CD4-positive, alpha-beta T cell treated with Interleukin-17A for 1 hour (primary cell): ENCODE measurements at regions not wholly inside any gene's neighbourhood (a gene's known extent, or its start where the extent isn't known, plus 50 kb on each side); places are given as distances from the start of the nearest gene placed in this dataset.

Experiments
- DNase-seq: peaks from one replicate; pipeline ENCODE4 v3.0.0-alpha.2; 2020

DNA sequence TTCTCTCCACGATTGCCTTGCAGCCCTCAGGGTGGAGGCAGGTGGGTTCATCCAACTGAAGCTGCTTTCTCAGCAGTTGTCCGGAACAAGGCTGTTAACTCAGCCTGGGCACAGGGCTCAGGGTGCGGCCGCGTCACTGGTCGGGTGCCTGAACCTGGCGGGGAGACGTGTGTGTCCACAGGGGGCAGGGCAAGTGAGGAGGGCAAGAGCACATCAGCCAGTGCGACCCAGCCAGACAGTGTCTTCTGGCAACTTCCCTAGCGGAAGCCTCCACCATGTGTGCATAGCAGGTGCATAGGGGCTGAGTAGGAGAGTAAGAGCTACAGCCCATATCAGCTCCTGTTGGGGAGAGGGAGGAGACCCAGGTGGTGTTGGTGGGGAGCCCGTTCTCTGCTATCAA, 150.4 kb upstream of the THRB start:
- no peak for DNase-seq

DNA sequence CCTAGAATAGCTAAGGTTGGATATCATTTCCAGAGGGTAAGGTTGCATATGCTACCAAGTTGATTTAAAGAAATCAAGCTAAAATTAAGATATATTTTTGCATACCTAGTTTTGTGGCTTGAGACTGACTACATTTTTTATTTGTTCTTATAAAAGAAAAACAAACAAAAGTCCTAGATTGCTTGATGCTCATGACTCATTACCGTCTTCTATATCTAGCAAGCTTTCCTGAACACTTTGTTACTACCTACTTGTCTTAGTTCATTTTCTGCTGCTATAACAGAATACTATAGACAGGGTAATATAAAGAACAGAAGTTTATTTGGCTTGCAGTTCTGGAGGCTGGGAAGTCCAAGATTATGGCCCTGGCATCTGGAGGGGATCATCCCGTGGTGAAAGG, 152.1 kb upstream of the THRB start:
- DNase-seq = no peak

- DNase-seq = no peak
Measured at GRCh38 chr3:24648063-24648462, 153.4 kb upstream of the THRB start.

DNA sequence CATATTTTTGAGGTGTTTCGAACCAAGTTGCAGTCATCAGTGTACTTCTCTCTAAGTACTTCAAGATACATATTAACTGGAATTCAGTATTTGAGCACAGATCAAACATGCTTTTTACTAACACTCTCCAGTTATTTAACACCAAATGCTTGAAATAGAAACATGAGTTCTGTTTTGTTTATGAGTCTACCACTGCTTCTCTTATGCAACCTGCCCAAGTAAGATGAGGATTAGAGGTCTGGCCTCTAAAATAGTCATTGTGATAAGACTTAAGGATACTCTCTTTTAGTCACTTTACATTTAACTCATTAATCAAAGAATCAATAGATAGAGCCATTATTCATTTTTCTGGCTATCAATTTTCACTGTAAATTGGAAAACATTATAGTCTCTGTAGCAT, 156.2 kb upstream of the THRB start:
- DNase-seq = no peak

GRCh38 chr3:24657870-24658510, 163.3 kb upstream of the THRB start:
- DNase-seq = no peak

DNA sequence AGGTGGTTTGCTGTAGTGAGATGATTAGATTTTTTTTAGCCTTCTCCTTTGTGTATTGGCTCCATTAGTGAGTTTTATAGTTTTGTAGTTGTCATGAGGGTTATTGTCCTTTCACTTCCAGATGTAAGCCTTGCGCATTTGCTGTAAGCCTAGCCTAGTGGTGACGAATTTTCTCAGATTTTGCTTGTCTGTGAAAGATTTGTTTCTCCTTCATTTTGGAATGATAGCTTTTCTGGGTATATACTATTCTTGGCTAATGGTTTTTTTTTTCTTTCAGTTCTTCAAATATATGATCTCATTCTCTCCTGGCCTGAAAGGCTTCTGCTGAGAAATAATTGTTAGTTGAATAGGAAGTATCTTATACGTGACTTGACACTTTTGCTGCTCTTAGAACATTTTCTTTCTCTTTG, 166.5 kb upstream of the THRB start:
- no peak for DNase-seq

GRCh38 chr3:24662449-24663345, 168.0 kb upstream of the THRB start:
- DNase-seq = no peak

- DNase-seq = no peak
Measured at GRCh38 chr3:24663406-24663805, 168.8 kb upstream of the THRB start.

GRCh38 chr3:24668039-24668438, 173.4 kb upstream of the THRB start:
- no peak for DNase-seq

GRCh38 chr3:24670871-24671270, 176.2 kb upstream of the THRB start:
- DNase-seq = no peak

DNA sequence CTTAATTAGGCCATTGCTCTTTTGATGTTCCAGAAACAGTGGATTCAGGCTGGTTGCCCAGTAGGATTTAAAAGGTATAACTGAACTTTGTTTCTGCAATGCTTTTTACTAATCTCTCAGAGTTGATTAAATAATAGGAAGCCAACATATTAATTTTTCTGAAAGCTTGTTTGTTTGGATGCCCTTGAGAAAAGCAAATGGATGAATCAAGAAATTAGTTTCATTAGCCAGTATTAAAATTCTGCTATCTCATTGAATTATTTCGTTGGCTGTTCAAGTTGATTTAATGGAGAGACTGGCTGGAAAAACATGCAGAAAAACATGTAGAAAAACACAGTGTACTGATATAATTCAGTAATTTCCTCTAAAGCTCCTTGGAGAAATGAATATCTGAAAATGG, 178.9 kb upstream of the THRB start:
- DNase-seq = no peak

GRCh38 chr3:24674261-24674660, 179.6 kb upstream of the THRB start:
- no peak for DNase-seq

GRCh38 chr3:24678021-24678420, 183.4 kb upstream of the THRB start:
- DNase-seq = no peak

DNA sequence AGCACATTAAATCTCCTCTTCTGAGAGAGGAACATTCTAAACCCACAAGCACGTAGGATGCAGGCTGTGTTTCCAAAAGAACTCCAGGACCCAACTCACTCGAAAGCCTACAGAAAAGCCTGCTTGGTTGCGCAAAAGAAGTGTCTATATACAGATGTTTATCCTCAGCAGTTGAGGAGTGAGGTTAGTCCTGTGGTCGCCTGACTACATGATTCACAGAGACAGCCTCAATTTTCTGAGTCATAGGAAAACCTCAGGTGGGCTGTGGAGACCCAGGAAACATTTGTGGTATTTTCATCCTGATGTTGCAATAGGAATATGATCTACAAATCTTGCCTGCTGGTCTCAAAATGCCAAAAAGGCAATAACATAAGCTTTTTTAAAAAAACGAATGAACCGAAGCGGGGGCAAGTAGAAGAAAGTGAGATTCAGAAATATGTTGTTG, 183.8 kb upstream of the THRB start:
- DNase-seq = no peak

DNA sequence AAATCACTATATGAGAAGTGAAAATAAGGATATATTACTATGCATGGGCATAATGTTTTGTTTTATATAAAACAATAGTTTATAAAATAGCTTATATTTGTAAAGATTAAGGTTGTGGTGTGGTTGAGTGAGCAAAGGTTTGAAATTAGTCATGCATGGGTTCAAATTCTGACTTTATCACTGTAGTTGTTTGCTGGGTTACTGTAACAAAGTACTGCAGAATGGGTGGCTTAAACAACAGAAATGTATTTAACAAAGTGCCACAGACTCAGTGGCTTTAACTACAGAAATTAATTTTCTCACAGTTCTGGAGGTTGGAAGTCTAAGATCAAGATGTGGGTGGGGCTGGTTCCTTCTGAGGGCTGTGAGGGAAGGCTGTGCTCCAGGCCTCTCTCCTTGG, 184.8 kb upstream of the THRB start:
- no peak for DNase-seq

DNA sequence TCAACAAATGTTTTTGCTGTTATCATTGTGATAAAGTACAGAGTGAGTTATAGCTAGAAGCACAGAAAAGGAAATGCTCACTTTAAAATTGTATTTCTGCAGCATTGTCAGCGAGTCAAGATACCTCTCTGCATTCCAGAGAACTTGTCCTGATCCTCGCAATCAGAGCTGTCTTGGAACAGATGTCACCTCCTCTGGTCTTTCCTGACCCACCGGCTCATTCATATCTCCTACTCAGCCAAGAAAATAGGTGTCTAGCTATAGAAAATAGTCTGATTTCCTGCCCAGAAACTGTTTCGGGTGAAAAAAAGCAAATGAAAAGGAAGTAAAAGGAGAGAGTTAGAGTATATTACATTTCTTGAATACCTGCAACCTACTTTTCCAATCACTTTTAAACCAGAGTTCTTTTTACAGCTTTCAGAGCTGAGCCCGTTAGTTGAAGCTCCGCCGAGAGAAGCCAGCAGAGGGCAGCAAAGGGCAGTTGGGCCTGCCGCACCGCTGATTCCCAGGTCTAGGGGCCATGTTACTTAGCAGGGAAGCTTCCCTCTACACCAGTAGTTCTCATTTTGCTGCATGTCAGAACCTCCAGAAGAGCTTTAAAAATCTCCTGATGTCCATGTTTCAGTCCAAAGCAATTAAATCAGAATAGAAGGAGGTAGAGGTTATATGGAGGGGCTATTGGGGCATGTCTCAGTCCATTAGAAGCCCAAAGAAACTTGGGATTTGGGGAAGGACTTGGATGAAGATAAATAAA, 185.7 kb upstream of the THRB start:
- peak; percentile 32 for DNase-seq

DNA sequence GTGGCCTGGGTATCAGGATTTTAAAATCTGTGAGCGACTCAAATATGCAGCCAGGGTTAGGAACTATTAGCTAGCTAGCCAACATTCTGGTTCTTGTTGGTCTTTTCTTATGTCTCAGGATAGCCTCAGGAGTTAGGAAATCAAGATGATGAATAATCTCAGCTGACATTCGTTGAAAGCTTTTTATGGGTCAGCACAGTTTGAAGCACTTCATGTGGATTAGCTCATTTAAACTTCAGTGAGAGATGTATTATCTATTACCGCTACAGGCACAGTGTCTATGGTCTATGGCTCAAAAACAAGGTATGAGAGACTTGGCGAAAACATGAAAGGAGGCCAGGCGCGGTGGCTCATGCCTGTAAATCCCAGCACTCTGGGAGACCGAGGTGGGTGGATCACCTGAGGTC, 187.5 kb upstream of the THRB start:
- DNase-seq = no peak

GRCh38 chr3:24683090-24683489, 188.4 kb upstream of the THRB start:
- DNase-seq = no peak

GRCh38 chr3:24683633-24684384, 189.2 kb upstream of the THRB start:
- DNase-seq = no peak

GRCh38 chr3:24684506-24685023, 189.9 kb upstream of the THRB start:
- no peak for DNase-seq

GRCh38 chr3:24686808-24687207, 192.2 kb upstream of the THRB start:
- no peak for DNase-seq

- no peak for DNase-seq
Measured at GRCh38 chr3:24687671-24688070, 193.0 kb upstream of the THRB start.
